GM21526 (cell line): ENCODE measurements at regions not wholly inside any gene's neighbourhood (a gene's known extent, or its start where the extent isn't known, plus 50 kb on each side); places are given as distances from the start of the nearest gene placed in this dataset.

Experiments used
- ATAC-seq: cut with Tn5 transposase; IDR thresholded peaks from one replicate; pipeline ENCODE4 v1.9.1; 2021; ENCODE audit warnings: moderate library complexity; ENCODE audit not compliant: unreplicated experiment, low FRiP score

DNA sequence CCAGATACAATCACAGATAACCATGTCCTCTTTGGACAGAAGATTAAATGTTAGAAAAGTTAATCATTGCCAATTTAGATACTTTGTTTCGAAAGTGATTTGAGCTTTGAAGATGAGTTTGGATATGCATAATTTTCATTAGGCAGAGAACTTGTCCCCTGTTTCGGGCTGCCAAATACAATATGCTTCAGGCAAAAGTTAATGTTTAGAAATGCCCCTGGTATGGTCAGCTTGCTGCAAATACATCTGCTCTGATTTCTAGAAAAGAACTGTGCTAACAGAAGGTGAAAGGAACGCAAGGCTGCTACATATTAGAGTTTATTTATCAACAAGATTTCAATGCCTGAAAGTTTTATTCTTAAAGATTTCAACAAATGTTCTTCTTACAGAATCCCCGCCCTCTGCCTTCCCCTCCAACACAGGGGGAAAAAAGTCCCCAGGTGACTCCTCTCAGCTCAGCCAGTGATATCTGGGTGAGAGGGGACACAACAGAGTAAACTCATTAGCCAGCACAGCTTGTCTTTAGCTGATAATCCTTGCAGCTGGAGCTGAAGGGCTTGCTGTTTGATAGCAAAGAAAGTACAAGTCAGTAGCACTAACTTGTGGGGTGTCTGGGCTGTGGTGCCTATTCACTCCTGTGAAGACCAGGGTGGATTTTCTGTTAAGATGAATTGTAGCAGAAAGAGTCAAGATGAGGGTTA, 435.7 kb downstream of the DMAC1 start:
- no peak for ATAC-seq

- ATAC-seq = no peak
Observed at GRCh38 chr9:7360513-7360912, 439.1 kb downstream of the DMAC1 start.

DNA sequence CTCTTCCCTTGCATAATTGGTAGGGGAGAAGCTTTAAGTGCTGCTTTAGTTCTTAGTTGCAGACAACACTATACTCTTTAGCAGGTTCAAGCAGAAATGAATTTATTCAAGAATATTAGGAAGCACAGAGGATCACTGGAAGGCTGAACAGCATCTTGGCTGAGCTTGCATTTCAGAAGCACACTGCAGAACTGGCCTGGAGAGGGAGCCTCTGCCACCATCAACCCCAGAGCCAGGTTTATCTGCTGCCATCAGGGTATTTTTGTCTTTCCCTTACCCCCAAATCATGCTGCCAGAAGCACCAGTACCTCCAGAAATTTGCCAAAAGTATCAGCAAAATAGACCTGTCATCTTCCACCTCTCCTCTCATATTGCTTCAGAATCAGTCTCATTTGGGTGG, 440.7 kb downstream of the DMAC1 start:
- ATAC-seq = no peak

GRCh38 chr9:7354704-7355103, 444.9 kb downstream of the DMAC1 start:
- ATAC-seq = no peak

DNA sequence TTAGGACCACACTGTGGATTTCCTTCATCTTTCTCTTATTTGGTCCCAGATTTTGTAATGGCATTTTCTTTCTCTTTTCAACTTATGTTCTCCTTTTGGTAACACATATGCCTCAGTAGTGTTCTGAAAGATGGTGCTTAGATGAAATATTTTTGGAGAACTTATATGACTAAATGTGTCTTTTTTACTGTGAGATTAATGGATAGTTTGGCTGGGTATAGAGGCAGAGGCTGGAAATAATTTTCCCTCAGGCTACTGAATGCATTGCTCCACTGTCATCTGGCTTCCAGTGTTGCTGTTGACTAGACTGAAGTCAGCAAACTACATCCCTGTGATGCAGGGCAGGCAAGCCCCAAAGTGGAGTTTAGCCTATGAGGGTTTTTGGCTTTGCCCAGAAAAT, 450.9 kb downstream of the DMAC1 start:
- no peak for ATAC-seq

GRCh38 chr9:7347556-7347955, 452.0 kb downstream of the DMAC1 start:
- no peak for ATAC-seq

DNA sequence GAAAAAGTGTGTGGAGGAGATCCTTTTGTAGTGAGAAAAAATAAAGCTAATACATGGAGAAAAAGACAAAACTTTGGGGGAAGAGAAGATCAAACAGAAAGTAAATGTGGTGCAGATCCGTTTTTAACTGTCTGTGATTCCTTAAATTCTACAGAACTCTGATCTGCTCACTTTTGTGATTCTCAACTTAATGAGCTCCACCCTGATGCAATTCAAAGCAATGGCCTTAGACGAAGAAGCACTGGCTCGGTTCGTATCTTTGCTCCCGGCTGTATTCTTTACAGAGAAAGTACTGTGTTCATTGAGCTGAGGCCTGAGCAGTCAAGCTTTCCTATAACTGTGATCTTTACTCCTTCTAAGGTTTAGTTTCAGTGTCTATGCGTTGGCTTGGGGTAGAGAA, 453.4 kb downstream of the DMAC1 start:
- ATAC-seq = no peak

- ATAC-seq = no peak
Observed at GRCh38 chr9:7342736-7343135, 456.8 kb downstream of the DMAC1 start.

DNA sequence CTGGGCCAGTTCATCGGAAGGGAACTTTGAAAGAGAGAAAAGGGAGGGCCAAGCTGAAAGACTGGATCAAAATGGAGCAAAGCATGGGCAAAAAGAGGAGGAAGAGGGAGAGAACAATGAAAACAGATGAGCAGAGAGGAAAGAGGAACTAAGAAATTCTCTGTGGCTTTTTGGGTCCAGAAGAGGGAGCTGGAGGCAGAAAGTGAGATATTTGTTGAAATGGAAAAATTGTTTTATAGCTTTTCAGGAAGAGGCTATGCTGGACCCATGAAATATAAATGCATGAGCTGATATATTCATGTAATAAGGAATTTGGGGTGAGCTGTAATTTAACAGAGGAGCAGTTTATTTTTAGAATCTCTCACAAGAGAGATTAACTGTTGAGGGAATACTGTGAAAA, 457.3 kb downstream of the DMAC1 start:
- ATAC-seq = peak; percentile 76

GRCh38 chr9:7341571-7341970, 458.0 kb downstream of the DMAC1 start:
- no peak for ATAC-seq

- no peak for ATAC-seq
Observed at GRCh38 chr9:7340451-7340850, 459.1 kb downstream of the DMAC1 start.

DNA sequence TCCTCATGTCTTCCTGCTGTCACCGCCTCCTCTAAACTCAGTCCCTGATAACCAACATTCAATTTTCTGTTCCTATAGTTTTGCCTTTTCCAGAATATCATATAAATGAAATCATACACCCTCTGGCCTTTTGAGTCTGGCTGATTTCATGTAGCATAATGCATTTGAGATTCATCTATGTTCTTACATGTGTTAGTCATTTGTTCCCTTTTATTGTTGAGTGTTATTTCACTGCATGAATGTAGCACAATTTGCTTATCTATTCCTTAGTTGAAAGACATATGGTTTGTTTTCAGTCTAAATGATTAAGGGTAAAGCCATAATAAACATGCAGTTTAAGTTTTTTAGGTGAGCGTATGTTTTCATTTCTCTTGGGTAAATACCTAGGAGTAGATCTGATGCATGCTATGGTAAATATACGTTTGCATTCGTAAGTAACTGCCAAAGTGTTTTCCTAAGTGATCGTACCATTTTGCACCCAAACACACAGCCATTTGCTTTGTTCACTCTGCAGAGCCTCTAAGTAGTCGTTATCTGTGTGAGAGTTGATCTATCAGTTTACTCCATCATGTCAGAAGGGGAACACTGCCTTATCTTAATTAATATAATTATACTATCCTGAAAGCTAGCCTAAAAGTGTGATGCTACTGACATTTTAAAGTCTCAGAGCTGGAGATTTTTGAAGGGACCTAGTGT, 460.8 kb downstream of the DMAC1 start:
- ATAC-seq = no peak

- no peak for ATAC-seq
Observed at GRCh38 chr9:7336356-7337065, 463.1 kb downstream of the DMAC1 start.

GRCh38 chr9:7333719-7334118, 465.9 kb downstream of the DMAC1 start:
- no peak for ATAC-seq

GRCh38 chr9:7332780-7333179, 466.8 kb downstream of the DMAC1 start:
- no peak for ATAC-seq

DNA sequence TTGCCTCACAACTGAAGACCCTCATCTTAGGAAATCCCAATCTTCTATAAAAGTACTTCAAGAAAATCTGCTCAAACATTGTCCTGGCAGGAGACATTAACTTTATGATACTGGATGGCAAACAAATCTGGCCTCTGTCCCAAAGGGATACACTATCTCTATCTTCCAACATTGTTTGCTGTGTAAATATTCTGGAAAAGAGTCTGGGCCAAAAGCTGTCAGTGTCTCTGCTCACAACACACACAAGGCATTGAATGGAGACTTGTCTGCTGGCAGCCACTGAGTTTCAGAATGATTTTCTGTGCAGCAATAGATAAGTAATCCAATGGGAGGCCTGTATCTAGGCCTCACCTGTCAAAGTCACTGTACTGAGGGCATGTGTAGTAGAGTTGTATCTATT, 471.1 kb downstream of the DMAC1 start:
- no peak for ATAC-seq

DNA sequence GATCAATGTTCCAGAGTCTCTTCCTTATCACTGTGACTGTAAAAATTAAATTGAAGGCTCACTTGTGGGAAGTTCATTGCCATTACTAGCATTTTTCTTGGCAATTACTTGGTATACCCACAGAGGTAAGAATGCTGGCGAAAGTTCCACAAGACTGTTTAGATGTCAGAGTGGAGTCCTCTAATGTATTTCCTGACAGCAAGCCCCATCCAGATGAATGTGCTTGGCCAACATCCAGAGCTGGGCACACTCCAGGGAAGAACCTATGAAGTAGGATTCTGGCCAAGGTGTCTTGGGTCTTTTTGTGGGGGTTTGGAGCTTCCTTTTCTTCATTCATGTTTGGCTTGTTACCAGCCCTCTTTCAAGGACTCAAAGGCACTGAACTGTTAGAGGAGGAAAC, 473.6 kb downstream of the DMAC1 start:
- ATAC-seq = no peak

GRCh38 chr9:7324152-7324598, 475.4 kb downstream of the DMAC1 start:
- ATAC-seq = no peak

GRCh38 chr9:7320841-7321240, 478.7 kb downstream of the DMAC1 start:
- ATAC-seq = no peak

- ATAC-seq = no peak
Observed at GRCh38 chr9:7320139-7320538, 479.4 kb downstream of the DMAC1 start.

- ATAC-seq = peak; percentile 66
Observed at GRCh38 chr9:7318920-7319319, 480.7 kb downstream of the DMAC1 start.

GRCh38 chr9:7316967-7317366, 482.6 kb downstream of the DMAC1 start:
- no peak for ATAC-seq
